Mammary epithelial cell (primary cell): ENCODE measurements at regions not wholly inside any gene's neighbourhood (a gene's known extent, or its start where the extent isn't known, plus 50 kb on each side); places are given as distances from the start of the nearest gene placed in this dataset.
"Not testable (repeated sequence)": the region's sequence is repeated elsewhere in the genome, so short reads cannot be mapped to it uniquely, and the experiment has no call there.

ENCODE experiments used
- CTCF ChIP-seq, 2 donors: IDR thresholded peaks in 1 of 2; conservative IDR thresholded peaks in 1 of 2; 2 replicates each; pipeline ENCODE4 v1.5.1; 2011 to 2012; ENCODE audit warnings: inconsistent platforms in 2 of 2, low read length in 2 of 2, mild to moderate bottlenecking in 2 of 2, control low read depth in 1 of 2, low read depth in 1 of 2; ENCODE audit not compliant: insufficient read depth in 1 of 2; ENCODE audit errors: extremely low read depth in 1 of 2
- EZH2 ChIP-seq: IDR thresholded peaks from 2 replicates; pipeline ENCODE4 v1.6.1; 2012; ENCODE audit warnings: low read length, inconsistent platforms, borderline replicate concordance

- TF ChIP-seq CTCF (conservative IDR thresholded peaks at IDR 0.05 in 1 of 2, IDR thresholded peaks at IDR 0.05 in 1 of 2; ENCODE audit: extremely low read depth in 1 of 2, insufficient read depth in 1 of 2, low read depth in 1 of 2, low read length in 2 of 2); EZH2: not testable (repeated sequence)
Observed at GRCh38 chr1:147402326-147403045, 138.8 kb upstream of the BCL9 start.
